ENCODE measurements at regions not wholly inside any gene's neighbourhood (a gene's known extent, or its start where the extent isn't known, plus 50 kb on each side); places are given as distances from the start of the nearest gene placed in this dataset.

GRCh38 chr16:86986809-86987487, 330.2 kb downstream of the C16orf95 start:
- TF ChIP-seq, protein P1, sequence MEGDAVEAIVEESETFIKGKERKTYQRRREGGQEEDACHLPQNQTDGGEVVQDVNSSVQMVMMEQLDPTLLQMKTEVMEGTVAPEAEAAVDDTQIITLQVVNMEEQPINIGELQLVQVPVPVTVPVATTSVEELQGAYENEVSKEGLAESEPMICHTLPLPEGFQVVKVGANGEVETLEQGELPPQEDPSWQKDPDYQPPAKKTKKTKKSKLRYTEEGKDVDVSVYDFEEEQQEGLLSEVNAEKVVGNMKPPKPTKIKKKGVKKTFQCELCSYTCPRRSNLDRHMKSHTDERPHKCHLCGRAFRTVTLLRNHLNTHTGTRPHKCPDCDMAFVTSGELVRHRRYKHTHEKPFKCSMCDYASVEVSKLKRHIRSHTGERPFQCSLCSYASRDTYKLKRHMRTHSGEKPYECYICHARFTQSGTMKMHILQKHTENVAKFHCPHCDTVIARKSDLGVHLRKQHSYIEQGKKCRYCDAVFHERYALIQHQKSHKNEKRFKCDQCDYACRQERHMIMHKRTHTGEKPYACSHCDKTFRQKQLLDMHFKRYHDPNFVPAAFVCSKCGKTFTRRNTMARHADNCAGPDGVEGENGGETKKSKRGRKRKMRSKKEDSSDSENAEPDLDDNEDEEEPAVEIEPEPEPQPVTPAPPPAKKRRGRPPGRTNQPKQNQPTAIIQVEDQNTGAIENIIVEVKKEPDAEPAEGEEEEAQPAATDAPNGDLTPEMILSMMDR (IDR thresholded peaks at IDR 0.05) = no peak
- TF ChIP-seq ZFX (IDR thresholded peaks at IDR 0.05; ENCODE audit: borderline replicate concordance) = no peak
- H3K27ac ChIP-seq = no peak overlapping the region

- H3K27ac ChIP-seq = no peak overlapping the region
- TF ChIP-seq ZFX (IDR thresholded peaks at IDR 0.05; ENCODE audit: borderline replicate concordance) = no peak
Observed at GRCh38 chr16:86987746-86988670, 329.2 kb downstream of the C16orf95 start.

GRCh38 chr16:86988920-86989696, 328.1 kb downstream of the C16orf95 start:
- H3K27ac ChIP-seq = no peak overlapping the region
- no peak for TF ChIP-seq ZFX (IDR thresholded peaks at IDR 0.05; ENCODE audit: borderline replicate concordance)
- TF ChIP-seq, protein P1 (IDR thresholded peaks at IDR 0.05) = no peak

DNA sequence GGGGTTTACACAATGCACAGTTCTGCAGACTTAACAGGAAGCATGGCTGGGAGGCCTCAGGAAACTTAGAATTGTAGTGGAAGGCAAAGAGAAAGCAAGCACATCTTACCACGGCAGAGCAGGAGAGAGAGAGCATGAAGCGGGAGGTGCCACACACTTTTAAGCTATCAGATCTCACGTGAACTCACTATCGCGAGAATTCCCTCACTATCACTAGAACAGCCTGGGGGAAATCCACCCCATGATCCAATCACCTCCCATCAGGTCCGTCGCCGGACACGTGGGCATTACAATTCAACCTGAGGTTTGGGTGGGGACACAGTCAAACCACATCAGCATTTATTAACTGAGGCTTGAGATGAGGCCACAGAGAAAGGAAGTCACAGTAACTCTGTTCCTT, 326.7 kb downstream of the C16orf95 start:
- H3K27ac ChIP-seq = no peak overlapping the region
- TF ChIP-seq, protein P1 (IDR thresholded peaks at IDR 0.05) = no peak
- no peak for TF ChIP-seq ZFX (IDR thresholded peaks at IDR 0.05; ENCODE audit: borderline replicate concordance)

- TF ChIP-seq, protein P1 (IDR thresholded peaks at IDR 0.05) = no peak
- no peak for TF ChIP-seq ZFX (IDR thresholded peaks at IDR 0.05; ENCODE audit: borderline replicate concordance)
- H3K27ac ChIP-seq = no peak overlapping the region
Observed at GRCh38 chr16:86991679-86992078, 325.5 kb downstream of the C16orf95 start.

GRCh38 chr16:86992587-86992986, 324.6 kb downstream of the C16orf95 start:
- TF ChIP-seq, protein P1 (IDR thresholded peaks at IDR 0.05) = no peak
- TF ChIP-seq ZFX (IDR thresholded peaks at IDR 0.05; ENCODE audit: borderline replicate concordance) = no peak
- no peak overlapping the region for H3K27ac ChIP-seq

- TF ChIP-seq, protein P1 (IDR thresholded peaks at IDR 0.05) = no peak
- H3K27ac ChIP-seq = no peak overlapping the region
Observed at GRCh38 chr16:86993426-86994110, 323.6 kb downstream of the C16orf95 start.

All from 22Rv1 (cell line).